DMS79 treated with DMSO at 0.1 percent for 48 hours (cell line): ENCODE measurements at regions not wholly inside any gene's neighbourhood (a gene's known extent, or its start where the extent isn't known, plus 50 kb on each side); places are given as distances from the start of the nearest gene placed in this dataset.

ENCODE experiments used
- DNase-seq: peaks from one replicate; lab custom pipeline; 2025; lab: John Stamatoyannopoulos, UW

- no peak for DNase-seq
Observed at GRCh38 chr1:30034627-30035521, 688.5 kb downstream of the MATN1 start.

DNA sequence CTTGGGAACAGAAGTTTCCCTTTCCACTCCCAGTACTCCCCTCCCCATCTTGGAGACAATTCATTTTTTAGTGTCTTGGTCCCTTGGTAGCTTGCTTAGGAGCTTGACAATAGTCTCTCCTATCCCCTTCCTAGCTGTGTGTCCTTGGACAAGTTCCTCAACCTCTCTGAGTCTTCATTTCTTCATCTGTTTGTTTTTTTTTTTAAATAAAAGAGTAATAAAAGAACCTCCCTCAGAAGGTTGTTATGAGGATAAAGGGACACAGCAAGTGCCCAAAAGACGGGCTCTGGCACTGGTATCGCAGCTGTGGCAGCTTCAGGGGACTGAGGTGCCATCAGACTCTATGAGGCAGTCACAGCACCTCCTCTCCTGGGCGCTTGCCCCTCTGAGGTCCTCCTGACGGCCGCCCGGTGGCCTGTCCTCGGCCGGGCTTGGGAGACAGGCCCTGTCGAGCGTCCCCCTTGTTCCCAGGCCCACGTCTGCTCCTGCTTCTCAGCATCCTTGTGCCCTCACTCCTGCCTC lies 689.2 kb downstream of the MATN1 start:
- no peak for DNase-seq

GRCh38 chr1:30033256-30034104 lies 689.9 kb downstream of the MATN1 start:
- DNase-seq: no peak

- DNase-seq: no peak
Observed at GRCh38 chr1:30032302-30032701, 691.1 kb downstream of the MATN1 start.

DNA sequence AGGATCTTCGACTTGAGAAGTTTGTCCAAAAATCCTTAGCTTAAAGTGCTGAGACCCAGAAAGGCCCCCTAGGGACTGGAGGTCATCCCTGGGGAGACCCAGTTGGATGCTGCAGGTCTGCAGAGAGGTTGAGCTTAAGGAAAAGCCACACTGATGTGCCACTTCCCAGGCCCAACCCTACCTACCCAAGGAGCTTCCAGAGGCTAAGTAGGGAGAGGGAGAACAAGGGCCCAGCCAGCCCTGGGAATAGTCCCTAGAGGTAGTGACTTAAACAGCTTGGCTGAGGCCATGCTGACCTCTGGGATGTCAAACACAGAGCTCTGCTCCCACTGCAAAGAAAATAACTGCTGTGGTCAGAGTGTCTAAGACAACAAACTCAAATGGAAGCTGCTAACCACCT lies 693.7 kb downstream of the MATN1 start:
- DNase-seq: no peak

- DNase-seq: no peak
Observed at GRCh38 chr1:30028939-30029338, 694.4 kb downstream of the MATN1 start.

DNA sequence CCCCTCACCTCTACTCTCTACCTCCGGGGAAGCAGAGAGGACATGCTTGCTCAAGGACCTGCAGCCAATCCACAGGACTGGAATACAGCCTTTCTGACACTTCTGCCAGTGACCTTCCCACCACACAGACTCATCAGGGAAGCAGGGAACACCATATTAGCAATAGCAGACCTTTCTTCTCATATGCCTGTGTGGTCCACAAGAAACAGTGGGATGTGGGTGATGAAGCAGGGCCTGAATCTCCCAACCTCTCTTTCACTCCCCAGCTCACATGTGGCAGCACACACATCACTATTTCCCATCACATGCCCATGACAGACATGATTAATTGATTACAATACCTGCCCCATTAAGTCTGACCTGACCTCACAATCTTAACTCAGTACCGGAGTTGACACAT lies 695.1 kb downstream of the MATN1 start:
- DNase-seq: no peak

DNA sequence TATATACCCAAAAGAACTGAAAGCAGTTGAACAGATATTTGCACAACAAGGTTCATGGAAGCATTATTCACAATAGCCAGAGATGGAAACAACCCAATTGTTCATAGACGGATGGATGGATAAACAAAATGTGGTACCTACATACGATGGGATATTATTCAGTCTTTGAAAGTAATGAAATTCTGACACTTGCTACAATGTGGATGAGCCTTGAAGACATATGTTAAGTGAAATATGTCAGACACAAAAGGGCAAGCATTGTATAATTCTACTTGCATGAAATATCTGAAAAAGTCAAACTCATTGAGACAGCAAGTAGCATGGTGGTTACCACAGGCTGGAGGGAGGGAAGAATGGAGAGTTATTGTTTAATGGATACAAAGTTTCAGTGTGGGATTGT lies 696.1 kb downstream of the MATN1 start:
- DNase-seq: no peak

- DNase-seq: no peak
Observed at GRCh38 chr1:30024411-30025195, 698.8 kb downstream of the MATN1 start.

DNA sequence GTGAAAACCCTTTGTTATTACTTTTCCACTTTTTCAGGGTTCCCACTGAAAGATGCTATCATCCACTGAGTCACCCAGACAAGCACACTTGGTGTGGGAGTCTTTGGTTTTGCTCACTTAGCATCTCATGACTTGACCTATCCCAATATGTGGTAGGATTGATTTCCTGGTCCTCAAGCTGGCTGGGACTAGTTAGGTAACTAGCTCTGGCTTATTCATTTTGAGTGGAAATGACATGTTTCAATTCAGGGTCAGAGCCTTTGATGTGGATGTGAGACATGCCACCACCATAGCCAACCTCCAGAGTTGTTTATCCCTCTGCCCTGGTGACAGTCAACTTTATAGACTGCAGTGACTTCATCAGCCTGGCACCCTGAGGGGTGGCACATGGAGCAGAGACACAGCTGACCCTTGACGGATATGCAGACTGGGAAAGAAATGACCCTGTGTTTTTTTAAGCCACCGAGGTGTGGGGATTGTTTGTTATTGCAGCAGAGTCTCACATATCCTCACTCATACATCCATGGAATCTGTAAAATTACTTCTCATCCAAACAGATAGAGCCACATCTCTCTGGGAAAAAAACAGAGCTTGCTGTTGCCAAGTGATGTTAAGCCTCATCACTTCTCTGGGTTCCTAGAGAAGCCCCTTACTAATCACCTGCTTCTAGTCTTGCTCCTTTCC lies 699.9 kb downstream of the MATN1 start:
- no peak for DNase-seq

GRCh38 chr1:30014031-30014430 lies 709.4 kb downstream of the MATN1 start:
- no peak for DNase-seq

DNA sequence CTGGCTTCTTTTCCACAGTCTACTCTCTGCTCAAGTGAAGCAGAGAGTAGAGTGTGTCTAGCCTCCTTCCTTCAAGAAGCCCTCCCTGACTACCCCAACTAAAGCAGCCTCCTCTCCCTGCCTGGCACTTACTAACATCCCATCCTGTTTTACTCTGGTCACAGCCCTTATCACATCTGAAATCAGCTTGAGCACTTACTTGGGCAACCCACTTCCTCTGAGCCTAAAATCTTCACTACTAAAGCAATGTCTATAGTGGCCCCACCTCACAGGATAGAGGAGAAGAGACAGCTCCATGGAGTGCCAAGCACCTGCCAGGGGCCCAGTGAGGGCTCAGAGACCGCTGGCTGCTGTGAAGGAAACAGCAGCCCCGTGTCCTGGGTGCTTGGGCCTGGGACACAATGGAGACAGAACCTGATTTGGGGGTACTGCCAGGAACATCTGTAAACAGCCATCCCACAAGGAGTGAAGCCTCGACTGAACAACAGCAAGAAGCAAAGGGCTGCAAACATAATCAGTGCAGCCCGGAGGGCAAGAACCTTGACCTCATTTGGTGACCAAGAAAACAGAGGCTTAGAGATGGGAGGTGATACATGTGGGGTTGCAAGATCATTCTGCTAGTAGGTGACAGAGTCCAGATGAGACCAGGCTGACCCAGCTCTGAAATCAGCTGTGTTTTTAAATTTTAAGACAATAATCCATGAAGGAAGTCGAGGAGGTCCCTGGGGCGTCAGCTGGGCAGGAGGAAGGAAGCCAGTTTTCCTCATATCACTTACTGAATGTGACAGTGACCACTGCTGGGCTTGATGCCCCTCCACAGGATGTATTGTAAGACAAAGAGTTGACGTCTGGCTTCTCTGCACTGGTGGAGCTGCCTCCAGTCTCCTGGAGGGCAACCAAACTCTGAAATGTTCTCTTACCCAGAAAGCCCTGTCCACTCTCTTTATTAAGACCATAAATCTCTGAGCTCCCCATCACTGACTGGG lies 710.6 kb downstream of the MATN1 start:
- DNase-seq: no peak

DNA sequence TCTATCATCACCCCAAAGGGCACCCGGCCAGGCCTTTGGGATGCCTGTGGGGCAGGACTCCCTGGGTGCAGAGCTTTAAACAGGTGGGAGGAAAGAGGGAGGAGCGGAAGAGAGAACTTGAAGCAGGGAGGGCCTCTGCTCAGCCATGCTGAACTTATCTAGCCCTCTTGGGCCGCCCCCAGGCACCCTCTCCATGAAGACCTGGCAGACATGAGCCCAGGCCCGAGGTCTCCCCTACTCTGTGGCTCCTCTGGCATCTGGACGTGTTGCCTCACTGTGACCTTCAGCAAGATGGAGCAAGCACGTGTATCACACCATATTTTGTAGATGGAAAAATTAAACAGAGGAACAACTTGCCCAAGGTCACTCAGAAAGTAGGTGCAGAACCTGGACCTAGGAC lies 711.4 kb downstream of the MATN1 start:
- no peak for DNase-seq

- DNase-seq: no peak
Observed at GRCh38 chr1:30010506-30011106, 712.8 kb downstream of the MATN1 start.

DNA sequence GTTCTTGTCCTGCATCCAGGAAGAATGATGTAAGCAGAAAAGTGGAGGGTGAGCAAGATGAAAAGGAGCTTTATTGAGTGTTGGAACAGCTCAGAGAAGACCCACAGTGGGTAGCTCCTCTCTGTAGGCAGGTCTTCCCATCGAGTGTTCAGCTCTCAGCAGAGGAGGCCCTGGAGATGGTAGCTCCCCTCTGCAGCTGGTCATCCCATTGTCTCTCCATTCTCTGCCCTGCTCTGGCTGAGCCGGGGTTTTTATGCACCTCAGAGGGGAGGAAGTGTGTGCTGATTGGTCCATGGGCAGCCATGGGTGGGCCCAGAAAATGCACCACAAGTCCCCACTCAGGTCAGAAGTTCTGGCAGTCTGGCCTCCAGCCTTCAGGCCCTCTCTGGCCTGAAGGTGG lies 713.7 kb downstream of the MATN1 start:
- no peak for DNase-seq

GRCh38 chr1:30008998-30009657 lies 714.3 kb downstream of the MATN1 start:
- DNase-seq: no peak

- no peak for DNase-seq
Observed at GRCh38 chr1:30008372-30008997, 714.9 kb downstream of the MATN1 start.

DNA sequence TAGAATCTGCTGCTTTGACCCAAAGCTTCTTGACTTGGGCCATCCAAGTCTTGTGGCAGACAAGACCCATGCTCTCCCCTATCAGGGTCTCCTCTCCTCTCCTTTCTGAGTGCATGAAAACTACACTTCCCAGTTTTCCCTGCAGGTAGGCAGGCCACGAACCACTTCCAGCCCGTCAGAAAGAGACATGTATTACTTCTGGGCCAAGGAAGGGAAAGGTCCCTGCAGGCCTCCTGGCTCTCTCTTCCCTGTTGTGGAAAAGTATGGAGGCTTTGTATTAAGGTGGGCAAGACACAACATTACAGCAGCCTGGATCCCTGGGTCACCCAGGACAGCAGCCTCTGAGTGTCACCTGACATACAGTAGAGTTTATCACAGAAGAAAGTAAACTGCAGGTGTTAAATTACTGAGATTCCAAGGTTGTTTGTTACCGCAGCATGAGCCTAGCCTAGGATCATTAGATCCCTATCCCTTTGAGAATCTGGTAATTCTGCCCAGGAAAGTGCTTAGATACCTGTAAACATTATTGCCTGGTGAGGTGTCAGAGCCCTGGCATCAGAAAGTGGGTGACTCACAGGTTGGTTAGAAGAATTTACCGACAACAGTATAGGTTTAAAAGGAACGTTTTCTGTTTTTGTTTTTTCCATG lies 717.3 kb downstream of the MATN1 start:
- DNase-seq: no peak

DNA sequence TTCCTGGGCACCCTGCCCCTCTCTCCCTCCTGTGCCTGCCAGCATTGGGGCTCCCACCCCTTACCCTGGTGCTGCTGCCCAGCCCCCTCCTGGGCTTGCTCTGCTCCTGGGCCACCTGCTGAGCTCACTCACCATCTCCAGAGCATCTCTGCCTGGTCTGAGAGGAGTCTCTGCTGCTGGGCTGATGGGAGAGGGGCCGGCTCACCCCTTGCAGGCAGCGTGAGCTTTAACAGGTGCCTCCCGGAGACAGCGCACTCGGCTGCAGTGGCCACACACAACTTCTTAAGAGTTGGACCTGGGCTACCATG lies 721.7 kb downstream of the MATN1 start:
- no peak for DNase-seq
